ENCODE measurements at regions not wholly inside any gene's neighbourhood (a gene's known extent, or its start where the extent isn't known, plus 50 kb on each side); places are given as distances from the start of the nearest gene placed in this dataset.

- H3F3A ChIP-seq (replicated peaks; ENCODE audit: insufficient read depth) = no peaks in the 10 kb centered on the region
- H3K4me2 ChIP-seq = no peak overlapping the region
- H3K9me3 ChIP-seq = no peaks in the 10 kb centered on the region
- WGBS (ENCODE audit: low lambda C conversion rate) = 71% methylated on average over 8 of the region's 8 CpGs
- H3K27me3 ChIP-seq (ENCODE audit: insufficient read depth) = no peaks in the 10 kb centered on the region
- H3K9ac ChIP-seq = no peak overlapping the region
- ChIA-PET CTCF (interaction anchor here (0.5 kb wide), 1 partner anchor 146 kb away, joined by 3 read pairs; no protein-coding TSS in a partner anchor), POLR2A (no interaction called here)
- no peaks in the 10 kb centered on the region for H4K20me1 ChIP-seq (ENCODE audit: insufficient read depth)
- TF ChIP-seq JUND (IDR thresholded peaks at IDR 0.05) (no peak), MAX (IDR thresholded peaks at IDR 0.05; ENCODE audit: low read depth) (no peak), TAF1 (IDR thresholded peaks at IDR 0.05; ENCODE audit: borderline replicate concordance, low read depth, low read length) (no peak), FOXM1 (IDR thresholded peaks at IDR 0.05; ENCODE audit: low read depth) (no peak), USF1 (IDR thresholded peaks at IDR 0.05; ENCODE audit: borderline replicate concordance, low read depth) (no peak), SIN3A (IDR thresholded peaks at IDR 0.05; ENCODE audit: borderline replicate concordance, low read depth, low read length) (no peak), RFX5 (IDR thresholded peaks at IDR 0.05; ENCODE audit: low read length) (no peak), EP300 (IDR thresholded peaks at IDR 0.05; ENCODE audit: borderline replicate concordance in 1 of 2, low read depth in 1 of 2, low read length in 1 of 2) (no peak), REST (IDR thresholded peaks at IDR 0.05; ENCODE audit: low read depth, low read length) (no peak), ELF1 (IDR thresholded peaks at IDR 0.05) (no peak), PBX3 (IDR thresholded peaks at IDR 0.05) (no peak)
- no peaks in the 10 kb centered on the region; a peak in 1 of 4 replicates for H3K4me1 ChIP-seq (ENCODE audit: control insufficient read depth in 1 of 2, insufficient read depth in 2 of 2, low read depth in 1 of 2, low read length in 1 of 2)
- no peak overlapping the region for H3K27ac ChIP-seq (ENCODE audit: low read depth in 2 of 2, low read length in 1 of 2)
- no peaks in the 10 kb centered on the region for H3K79me2 ChIP-seq (ENCODE audit: insufficient read depth)
- no peak overlapping the region for H3K4me3 ChIP-seq (ENCODE audit: low read depth in 2 of 2, low read length in 1 of 2)
- H3K36me3 ChIP-seq (replicated peaks in 1 of 2; ENCODE audit: control insufficient read depth in 1 of 2, insufficient read depth in 2 of 2, low read length in 1 of 2) = no peaks in the 10 kb centered on the region
- no peak for DNase-seq
- no peaks in the 10 kb centered on the region for H3K9me2 ChIP-seq
- H2AFZ ChIP-seq (ENCODE audit: low read depth) = no peak overlapping the region
These were observed 470.2 kb downstream of the KDM4C start for GRCh38 chr9:7227951-7228350.

GRCh38 chr9:7226007-7226640, 468.4 kb downstream of the KDM4C start:
- Histone ChIP-seq H3K27ac (ENCODE audit: low read depth in 2 of 2, low read length in 1 of 2) (no peak overlapping the region), H3K79me2 (ENCODE audit: insufficient read depth) (no peaks in the 10 kb centered on the region), H2AFZ (ENCODE audit: low read depth) (no peak overlapping the region), H3F3A (replicated peaks; ENCODE audit: insufficient read depth) (no peaks in the 10 kb centered on the region), H3K4me3 (ENCODE audit: low read depth in 2 of 2, low read length in 1 of 2) (no peak overlapping the region), H4K20me1 (ENCODE audit: insufficient read depth) (no peaks in the 10 kb centered on the region), H3K9me2 (no peaks in the 10 kb centered on the region), H3K9ac (no peak overlapping the region), H3K4me1 (ENCODE audit: control insufficient read depth in 1 of 2, insufficient read depth in 2 of 2, low read depth in 1 of 2, low read length in 1 of 2) (no peaks in the 10 kb centered on the region; a peak in 1 of 4 replicates), H3K4me2 (no peak overlapping the region), H3K9me3 (no peaks in the 10 kb centered on the region), H3K27me3 (ENCODE audit: insufficient read depth) (no peaks in the 10 kb centered on the region), H3K36me3 (replicated peaks in 1 of 2; ENCODE audit: control insufficient read depth in 1 of 2, insufficient read depth in 2 of 2, low read length in 1 of 2) (no peaks in the 10 kb centered on the region)
- POLR2A ChIA-PET = no interaction called here
- WGBS (ENCODE audit: low lambda C conversion rate) = 45% methylated on average over 7 of the region's 7 CpGs
- no peak for DNase-seq
- CTCF ChIA-PET = no interaction called here
- no peak for TF ChIP-seq EZH2phosphoT487 (IDR thresholded peaks at IDR 0.05; ENCODE audit: borderline replicate concordance, low read depth)
- no peak for TF ChIP-seq SIN3A (IDR thresholded peaks at IDR 0.05; ENCODE audit: borderline replicate concordance, low read depth, low read length)
- TF ChIP-seq TAF1 (IDR thresholded peaks at IDR 0.05; ENCODE audit: borderline replicate concordance, low read depth, low read length) = no peak
- no peak for TF ChIP-seq RCOR1 (IDR thresholded peaks at IDR 0.05; ENCODE audit: low read length)
- no peak for TF ChIP-seq RXRA (IDR thresholded peaks at IDR 0.05; ENCODE audit: borderline replicate concordance, low read depth)
- TF ChIP-seq NFIC (IDR thresholded peaks at IDR 0.05; ENCODE audit: borderline replicate concordance) = no peak
- no peak for TF ChIP-seq RFX5 (IDR thresholded peaks at IDR 0.05; ENCODE audit: low read length)
- no peak for TF ChIP-seq RAD21 (IDR thresholded peaks at IDR 0.05; ENCODE audit: low read length)
- no peak for TF ChIP-seq NRF1 (IDR thresholded peaks at IDR 0.05; ENCODE audit: low read depth, low read length)

All from SK-N-SH (cell line).